Activated CD4-positive, alpha-beta T cell treated with anti-CD3 and anti-CD28 coated beads, Interleukin-2, amount 50 U/mL, for 24 hours (primary cell): ENCODE measurements at regions not wholly inside any gene's neighbourhood (a gene's known extent, or its start where the extent isn't known, plus 50 kb on each side); places are given as distances from the start of the nearest gene placed in this dataset.

Experiments used
- DNase-seq, 2 donors: peaks; one replicate each; pipeline ENCODE4 v3.0.0-alpha.2; 2020; ENCODE audit warnings: low read depth in 1 of 2, low spot score in 1 of 2

- DNase-seq: no peak
Measured at GRCh38 chr19:28350037-28350436, 862.9 kb downstream of the UQCRFS1 start.

- DNase-seq: no peak
Measured at GRCh38 chr19:28349604-28350003, 863.3 kb downstream of the UQCRFS1 start.

DNA sequence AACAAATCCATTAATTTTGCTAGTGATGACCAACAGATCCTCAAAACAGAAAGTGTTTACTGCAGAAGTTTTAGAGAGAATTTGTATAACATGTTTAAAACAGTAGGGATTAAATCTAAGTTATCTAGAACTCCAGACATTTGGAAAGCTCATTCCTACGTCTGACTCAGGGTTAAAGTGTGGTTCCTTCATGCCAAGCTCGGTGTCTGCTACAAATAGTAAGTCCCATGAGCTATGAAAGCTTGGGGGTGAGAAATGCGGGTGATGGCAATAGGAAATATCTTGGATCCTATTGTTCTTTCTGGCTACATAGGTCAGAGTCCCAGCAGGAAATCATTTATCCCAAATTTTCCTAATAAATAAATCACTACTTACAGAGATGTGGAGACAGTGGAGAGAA lies 867.1 kb downstream of the UQCRFS1 start:
- DNase-seq: no peak

- no peak for DNase-seq
Measured at GRCh38 chr19:28341810-28342350, 871.1 kb downstream of the UQCRFS1 start.

- no peak for DNase-seq
Measured at GRCh38 chr19:28334419-28334818, 878.5 kb downstream of the UQCRFS1 start.

DNA sequence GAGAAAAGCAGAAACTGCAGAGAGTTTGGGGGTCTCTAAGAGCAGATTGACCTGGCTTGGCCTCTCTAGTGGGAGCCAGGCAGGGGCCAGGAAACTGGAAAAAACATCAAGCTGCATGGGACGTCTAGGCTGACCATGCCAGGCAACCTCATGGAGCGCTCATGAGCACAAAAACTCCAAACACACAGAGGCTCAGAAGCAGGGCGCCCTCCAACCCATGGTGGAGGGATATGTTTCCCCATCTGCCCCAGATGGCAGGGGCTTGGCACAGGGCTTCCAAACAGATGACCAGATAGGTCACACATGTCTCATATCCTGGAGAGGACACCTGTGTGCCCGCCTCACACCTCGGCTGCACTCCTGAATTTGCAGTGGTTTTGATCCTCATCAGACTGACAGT lies 879.0 kb downstream of the UQCRFS1 start:
- no peak for DNase-seq

- DNase-seq: no peak
Measured at GRCh38 chr19:28332886-28333285, 880.1 kb downstream of the UQCRFS1 start.

- no peak for DNase-seq
Measured at GRCh38 chr19:28332351-28332750, 880.6 kb downstream of the UQCRFS1 start.

DNA sequence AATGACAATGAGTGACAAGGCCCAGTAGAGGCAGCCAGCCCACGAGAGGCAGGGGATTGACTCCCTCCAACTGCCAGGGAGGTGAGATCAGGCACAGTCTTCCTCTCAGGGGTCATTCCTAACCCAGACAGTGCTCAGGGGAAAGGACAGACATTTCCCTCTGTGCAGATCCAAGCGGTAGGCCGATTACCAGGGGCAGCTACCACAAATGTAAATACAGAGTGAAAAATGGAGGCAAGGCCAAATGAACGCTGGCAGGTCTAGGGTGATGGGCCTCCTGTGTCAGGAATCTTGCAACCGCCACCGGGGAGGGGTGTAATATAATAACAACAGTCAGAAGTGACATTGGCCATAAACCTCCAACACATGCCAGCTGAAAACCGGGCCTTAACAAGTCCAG lies 881.4 kb downstream of the UQCRFS1 start:
- DNase-seq: no peak

- DNase-seq: no peak
Measured at GRCh38 chr19:28330831-28331230, 882.1 kb downstream of the UQCRFS1 start.

GRCh38 chr19:28329429-28329828 lies 883.5 kb downstream of the UQCRFS1 start:
- no peak for DNase-seq

DNA sequence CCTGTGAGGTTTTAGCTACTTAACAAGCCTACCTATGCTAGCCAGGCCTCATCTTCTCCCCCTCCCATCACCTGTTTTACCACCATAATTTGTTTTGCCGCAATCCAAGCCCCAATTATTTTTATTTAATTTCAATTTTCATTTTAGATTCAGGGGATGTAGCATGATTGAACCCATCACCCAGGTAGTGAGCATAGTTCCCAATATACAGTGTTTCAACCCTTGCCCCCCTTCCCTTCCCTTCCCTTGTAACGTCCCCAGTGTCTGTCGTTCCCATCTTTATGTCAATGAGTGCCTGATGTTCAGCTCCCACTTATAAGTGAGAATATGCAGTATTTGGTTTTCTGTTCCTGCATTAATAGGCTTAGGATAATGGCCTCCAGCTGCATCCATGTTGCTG lies 885.0 kb downstream of the UQCRFS1 start:
- no peak for DNase-seq

- DNase-seq: no peak
Measured at GRCh38 chr19:28326746-28327145, 886.2 kb downstream of the UQCRFS1 start.

- DNase-seq: no peak
Measured at GRCh38 chr19:28324275-28325060, 888.5 kb downstream of the UQCRFS1 start.

- DNase-seq: no peak
Measured at GRCh38 chr19:28322945-28323344, 890.0 kb downstream of the UQCRFS1 start.

- no peak for DNase-seq
Measured at GRCh38 chr19:28322491-28322890, 890.5 kb downstream of the UQCRFS1 start.

GRCh38 chr19:28319918-28320317 lies 893.0 kb downstream of the UQCRFS1 start:
- no peak for DNase-seq

- DNase-seq: no peak
Measured at GRCh38 chr19:28319227-28319626, 893.7 kb downstream of the UQCRFS1 start.

DNA sequence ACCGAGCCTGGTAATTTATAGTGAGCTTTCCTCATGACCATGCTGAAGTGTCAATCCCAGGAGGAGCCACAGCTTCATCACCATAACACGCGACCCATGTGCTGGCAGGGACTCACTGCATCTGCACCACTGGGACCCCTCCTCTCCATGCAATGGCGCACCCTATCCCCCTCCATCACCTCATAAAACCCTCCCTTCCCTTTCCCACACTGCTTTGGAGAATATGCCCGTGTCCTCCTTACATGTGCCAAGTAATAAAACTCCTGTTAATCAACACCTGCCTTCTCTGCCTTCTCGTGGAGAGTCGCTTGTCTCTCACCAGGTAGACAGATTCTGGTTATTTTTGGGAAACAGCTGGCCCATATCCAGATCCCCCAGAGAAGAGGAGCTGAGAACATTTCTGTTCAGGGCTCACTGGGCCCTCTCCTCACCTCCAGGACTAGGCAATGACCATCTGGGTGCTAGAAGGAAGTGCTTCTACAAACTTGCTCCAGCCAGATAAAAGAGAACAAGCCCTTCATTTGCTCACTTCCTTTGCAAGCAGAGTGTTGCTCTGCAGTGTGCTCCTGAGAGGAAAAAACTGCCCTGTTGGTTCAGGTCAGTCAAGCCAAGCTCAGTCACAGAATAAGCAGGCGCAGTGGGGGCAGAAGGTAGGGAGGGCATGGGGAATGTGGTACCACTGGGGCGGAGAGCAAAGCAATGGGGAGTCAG lies 894.3 kb downstream of the UQCRFS1 start:
- DNase-seq: no peak

- DNase-seq: no peak
Measured at GRCh38 chr19:28316464-28316863, 896.5 kb downstream of the UQCRFS1 start.

DNA sequence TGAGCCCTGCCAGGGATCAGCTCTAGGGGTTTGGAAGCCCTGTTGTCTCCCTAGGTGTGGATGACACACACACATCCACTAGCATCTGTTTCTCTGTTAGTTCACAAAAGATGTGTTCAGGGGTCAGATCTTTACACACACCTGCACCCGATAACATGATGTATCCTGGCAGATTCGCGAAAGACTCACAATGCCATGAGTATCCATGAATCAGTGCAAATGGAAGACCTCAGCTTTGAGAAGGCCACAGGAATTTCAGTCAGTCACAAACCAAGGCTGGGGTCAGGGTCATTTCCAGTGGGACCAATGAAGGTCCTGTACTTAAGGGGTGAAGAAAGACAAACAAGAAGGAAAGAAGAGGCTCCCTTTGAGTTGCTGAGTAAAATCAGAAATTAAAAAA lies 898.2 kb downstream of the UQCRFS1 start:
- DNase-seq: no peak

- no peak for DNase-seq
Measured at GRCh38 chr19:28314287-28314686, 898.7 kb downstream of the UQCRFS1 start.
